Brain microvascular endothelial cell (primary cell): ENCODE measurements at regions not wholly inside any gene's neighbourhood (a gene's known extent, or its start where the extent isn't known, plus 50 kb on each side); places are given as distances from the start of the nearest gene placed in this dataset.

Experiments used
- DNase-seq: peaks from one replicate; pipeline ENCODE4 v3.0.0-alpha.2; 2020
- H3K27ac ChIP-seq: fragments of 250-450 bp; sonication (Bioruptor Pico); 2 replicates; pipeline ENCODE4 v1.5.1; 2020; ENCODE audit warnings: mild to moderate bottlenecking, moderate library complexity
- H3K27me3 ChIP-seq: fragments of 250-450 bp; sonication (Bioruptor Pico); replicated peaks from 2 replicates; pipeline ENCODE4 v1.5.1; 2020; ENCODE audit warnings: mild to moderate bottlenecking
- H3K36me3 ChIP-seq: fragments of 250-450 bp; sonication (Bioruptor Pico); replicated peaks from 2 replicates; pipeline ENCODE4 v1.5.1; 2020; ENCODE audit warnings: mild to moderate bottlenecking
- H3K4me3 ChIP-seq: 2 replicates; pipeline ENCODE4 v1.5.1; 2011; ENCODE audit warnings: low read depth, mild to moderate bottlenecking, control low read depth, low read length, moderate library complexity
- in situ Hi-C: cut with HindIII; loops from 2 replicates; pipeline ENCODE4 v1.10.0; 2017; ENCODE audit warnings: low sequenced_read_pairs, low pct_ligation_motif_present
- TF ChIP-seq, protein P1 (sequence below): IDR thresholded peaks from 2 replicates; pipeline ENCODE4 v1.5.1; 2011; ENCODE audit warnings: low read depth, mild to moderate bottlenecking, moderate library complexity, low read length, control low read depth, inconsistent platforms; ENCODE audit errors: missing control alignments

DNA sequence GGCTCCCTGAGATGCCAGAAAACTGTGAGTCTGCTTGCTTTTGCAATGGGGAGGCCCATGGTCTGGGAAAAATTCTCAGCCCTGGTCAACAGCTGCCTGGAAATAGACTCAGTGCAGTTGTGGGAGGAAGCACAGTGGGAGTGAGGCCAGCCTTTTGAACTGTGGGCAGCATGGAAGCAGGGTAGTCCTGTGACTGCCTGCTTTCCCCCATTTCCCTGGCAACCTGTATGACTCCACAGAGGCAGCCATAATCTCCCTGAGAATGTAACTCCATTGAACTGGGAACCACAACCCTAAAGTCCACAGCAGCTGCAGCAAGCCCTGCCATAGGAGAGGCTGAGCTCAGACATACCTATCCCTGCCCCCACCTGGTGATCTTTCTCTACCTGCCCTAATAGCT, 494.6 kb upstream of the FAT3 start:
- Histone ChIP-seq H3K27me3 (no peaks in the 10 kb centered on the region), H3K36me3 (no peaks in the 10 kb centered on the region), H3K27ac (no peak overlapping the region), H3K4me3 (no peak overlapping the region)
- in situ Hi-C loops = no loop called here
- no peak for DNase-seq
- TF ChIP-seq, protein P1, sequence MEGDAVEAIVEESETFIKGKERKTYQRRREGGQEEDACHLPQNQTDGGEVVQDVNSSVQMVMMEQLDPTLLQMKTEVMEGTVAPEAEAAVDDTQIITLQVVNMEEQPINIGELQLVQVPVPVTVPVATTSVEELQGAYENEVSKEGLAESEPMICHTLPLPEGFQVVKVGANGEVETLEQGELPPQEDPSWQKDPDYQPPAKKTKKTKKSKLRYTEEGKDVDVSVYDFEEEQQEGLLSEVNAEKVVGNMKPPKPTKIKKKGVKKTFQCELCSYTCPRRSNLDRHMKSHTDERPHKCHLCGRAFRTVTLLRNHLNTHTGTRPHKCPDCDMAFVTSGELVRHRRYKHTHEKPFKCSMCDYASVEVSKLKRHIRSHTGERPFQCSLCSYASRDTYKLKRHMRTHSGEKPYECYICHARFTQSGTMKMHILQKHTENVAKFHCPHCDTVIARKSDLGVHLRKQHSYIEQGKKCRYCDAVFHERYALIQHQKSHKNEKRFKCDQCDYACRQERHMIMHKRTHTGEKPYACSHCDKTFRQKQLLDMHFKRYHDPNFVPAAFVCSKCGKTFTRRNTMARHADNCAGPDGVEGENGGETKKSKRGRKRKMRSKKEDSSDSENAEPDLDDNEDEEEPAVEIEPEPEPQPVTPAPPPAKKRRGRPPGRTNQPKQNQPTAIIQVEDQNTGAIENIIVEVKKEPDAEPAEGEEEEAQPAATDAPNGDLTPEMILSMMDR = no peak

DNA sequence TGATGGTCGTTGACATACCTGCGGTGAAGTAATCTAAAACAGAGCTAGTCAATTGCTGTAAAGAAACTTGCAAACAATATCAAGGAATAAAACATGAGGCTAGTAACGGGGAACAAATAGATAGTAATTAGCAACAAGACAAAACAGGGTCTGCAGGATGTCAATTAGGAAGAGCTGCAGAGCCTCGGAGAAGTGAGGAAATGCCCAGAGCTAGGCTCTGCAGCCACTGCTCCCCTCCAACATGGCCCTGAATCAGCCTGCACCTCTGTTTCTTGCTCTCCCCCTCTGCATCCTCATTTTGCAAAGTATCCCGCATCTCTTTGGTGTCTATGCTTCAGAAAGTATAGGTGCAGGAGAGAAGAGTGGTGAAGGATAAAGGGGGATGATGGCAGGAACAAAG, 507.4 kb upstream of the FAT3 start:
- TF ChIP-seq, protein P1 = no peak
- H3K4me3 ChIP-seq = no peak overlapping the region
- H3K27ac ChIP-seq = no peak overlapping the region
- no peak for DNase-seq
- in situ Hi-C loops = no loop called here
- H3K36me3 ChIP-seq = no peaks in the 10 kb centered on the region
- no peaks in the 10 kb centered on the region for H3K27me3 ChIP-seq

DNA sequence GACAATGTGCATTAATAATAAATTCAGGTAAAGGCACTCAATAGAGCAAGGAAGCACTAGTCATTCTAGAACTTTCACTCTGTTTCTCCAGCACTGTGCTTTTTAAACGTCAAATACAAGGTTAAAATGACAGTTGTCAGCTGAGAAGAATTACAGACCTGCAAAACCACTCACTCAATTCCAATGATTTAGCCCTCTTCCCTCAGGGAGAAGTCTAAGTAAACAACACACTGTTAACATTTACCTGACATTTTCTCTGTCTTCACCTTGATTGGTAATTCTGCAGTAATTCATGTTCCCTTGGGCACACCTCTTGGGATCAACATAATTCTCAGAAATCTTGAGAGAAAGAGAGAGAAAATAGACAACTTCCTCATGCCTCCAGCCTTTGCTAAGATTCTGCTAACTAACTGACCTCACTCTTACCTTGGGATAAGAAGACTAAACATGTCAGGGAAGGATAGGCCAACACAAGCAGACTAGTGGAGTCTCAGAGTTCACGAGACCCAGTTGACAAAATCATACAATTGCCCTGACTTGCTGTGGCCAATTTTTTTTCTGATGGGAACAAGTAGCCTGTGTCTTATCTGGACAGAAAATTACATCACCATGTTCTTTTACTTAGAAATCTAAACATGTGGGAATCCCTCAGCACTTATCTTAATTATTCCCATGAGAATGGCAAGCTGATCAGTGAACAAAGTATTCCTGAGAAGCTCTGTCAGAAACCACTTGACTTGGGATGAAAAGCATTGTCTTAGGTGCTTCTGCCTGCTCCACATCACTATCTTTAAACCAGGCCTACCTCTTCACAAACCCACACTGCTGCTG, 516.8 kb upstream of the FAT3 start:
- H3K4me3 ChIP-seq = no peak overlapping the region
- no peaks in the 10 kb centered on the region for H3K36me3 ChIP-seq
- in situ Hi-C loops = no loop called here
- H3K27me3 ChIP-seq = no peaks in the 10 kb centered on the region
- DNase-seq = peak; percentile 5
- TF ChIP-seq, protein P1 = no peak
- H3K27ac ChIP-seq = no peak overlapping the region

DNA sequence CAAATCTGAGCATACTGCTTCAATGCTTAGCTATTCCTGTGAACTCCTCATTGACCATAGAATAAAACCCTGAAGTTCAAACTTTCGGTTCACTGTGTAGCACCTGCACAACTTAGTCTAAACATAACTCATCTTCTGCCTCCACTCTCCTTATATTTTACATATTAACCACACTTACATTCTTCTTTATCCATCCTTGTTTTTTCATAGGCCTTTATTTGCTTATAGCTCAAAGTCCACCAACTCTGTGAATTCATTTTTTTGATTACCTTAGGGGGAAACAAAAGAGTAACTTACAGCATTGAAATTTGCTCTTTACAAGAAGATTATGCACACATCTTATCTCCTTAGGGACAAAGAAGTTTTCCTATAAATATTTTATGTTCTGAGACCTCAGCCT, 521.6 kb upstream of the FAT3 start:
- no peak overlapping the region for H3K27ac ChIP-seq
- TF ChIP-seq, protein P1 = no peak
- in situ Hi-C loops = no loop called here

DNA sequence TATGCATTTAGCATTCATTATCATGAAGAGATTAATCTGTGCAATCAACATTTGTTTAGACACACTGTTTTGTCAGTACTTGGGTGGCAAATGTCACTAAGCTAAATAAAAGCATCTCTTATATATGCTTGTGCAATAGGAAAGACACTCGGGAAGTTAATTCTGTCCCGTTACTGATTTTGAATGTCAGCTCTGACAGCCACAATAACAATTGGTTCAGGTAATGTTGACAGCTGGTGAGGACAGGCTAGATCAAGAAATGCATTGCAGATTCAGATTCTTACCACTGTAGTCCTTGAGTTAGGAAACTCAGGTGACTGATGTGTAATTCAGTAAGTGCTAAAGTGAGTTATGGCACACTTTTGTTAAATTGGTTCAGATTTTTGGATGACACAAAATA, 523.8 kb upstream of the FAT3 start:
- TF ChIP-seq, protein P1 = no peak
- DNase-seq = no peak
- Histone ChIP-seq H3K4me3 (no peak overlapping the region), H3K27ac (no peak overlapping the region), H3K36me3 (no peaks in the 10 kb centered on the region), H3K27me3 (no peaks in the 10 kb centered on the region)
- in situ Hi-C loops = no loop called here

More for the DNA sequence above, 521.6 kb upstream of the FAT3 start:
- DNase-seq = no peak
- no peak overlapping the region for H3K4me3 ChIP-seq
- no peaks in the 10 kb centered on the region for H3K27me3 ChIP-seq
- H3K36me3 ChIP-seq = no peaks in the 10 kb centered on the region

DNA sequence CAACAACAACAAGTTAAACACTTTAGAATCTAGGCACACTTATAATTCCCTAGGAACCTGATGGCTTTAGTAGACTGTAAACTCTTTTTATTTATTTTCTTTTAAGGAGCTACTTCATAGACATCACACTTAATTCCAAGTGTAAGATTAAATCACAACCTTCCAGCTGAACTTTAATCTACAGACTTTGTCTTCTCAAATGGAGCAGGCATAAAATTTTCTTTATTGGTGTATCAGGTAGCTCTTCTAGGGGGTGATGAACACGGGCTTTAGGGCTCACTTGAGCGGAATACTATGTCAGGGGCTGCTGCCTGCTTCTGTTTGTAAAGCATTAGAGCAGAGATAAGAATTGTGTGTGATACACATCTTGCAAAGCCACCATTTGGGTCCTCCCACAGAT, 525.8 kb upstream of the FAT3 start:
- no peak overlapping the region for H3K27ac ChIP-seq
- H3K4me3 ChIP-seq = no peak overlapping the region
- no peaks in the 10 kb centered on the region for H3K27me3 ChIP-seq
- no peak for DNase-seq
- in situ Hi-C loops = no loop called here
- TF ChIP-seq, protein P1 = no peak
- no peaks in the 10 kb centered on the region for H3K36me3 ChIP-seq
